IPS-18a (cell line): ENCODE measurements at regions not wholly inside any gene's neighbourhood (a gene's known extent, or its start where the extent isn't known, plus 50 kb on each side); places are given as distances from the start of the nearest gene placed in this dataset.
"Not testable (repeated sequence)": the region's sequence is repeated elsewhere in the genome, so short reads cannot be mapped to it uniquely, and the experiment has no call there.

Experiments
- H3K27ac ChIP-seq: one replicate; pipeline ENCODE4 v1.5.1; 2013; ENCODE audit warnings: low read length
- H3K27me3 ChIP-seq: one replicate; pipeline ENCODE4 v1.6.1; 2013; ENCODE audit warnings: mild to moderate bottlenecking, low read length; ENCODE audit not compliant: control insufficient read depth, insufficient read depth
- H3K36me3 ChIP-seq: one replicate; pipeline ENCODE4 v1.6.1; 2013; ENCODE audit warnings: low read depth, low read length; ENCODE audit not compliant: control insufficient read depth
- H3K4me1 ChIP-seq: one replicate; pipeline ENCODE4 v1.6.1; 2013; ENCODE audit warnings: low read depth, low read length; ENCODE audit not compliant: control insufficient read depth
- H3K4me3 ChIP-seq: one replicate; pipeline ENCODE4 v1.5.1; 2013; ENCODE audit warnings: low read length
- H3K9ac ChIP-seq: one replicate; pipeline ENCODE4 v1.6.1; 2013; ENCODE audit warnings: mild to moderate bottlenecking, low read length, moderate library complexity
- H3K9me3 ChIP-seq: one replicate; pipeline ENCODE4 v1.6.1; 2013; ENCODE audit warnings: low read depth, low read length; ENCODE audit not compliant: control insufficient read depth

- Histone ChIP-seq H3K27ac (no peak overlapping the region), H3K4me1 (no peaks in the 10 kb centered on the region), H3K4me3 (no peak overlapping the region), H3K9me3 (no peaks in the 10 kb centered on the region), H3K9ac (no peak overlapping the region), H3K27me3 (no peaks in the 10 kb centered on the region), H3K36me3 (no peaks in the 10 kb centered on the region)
Observed at GRCh38 chr11:37881741-37882140, 1283.7 kb upstream of the RAG2 start.

GRCh38 chr11:37861671-37862070 lies 1263.6 kb upstream of the RAG2 start:
- H3K27ac ChIP-seq, result no peak overlapping the region
- no peaks in the 10 kb centered on the region for H3K4me1 ChIP-seq
- no peak overlapping the region for H3K9ac ChIP-seq
- H3K36me3 ChIP-seq, result no peaks in the 10 kb centered on the region
- no peaks in the 10 kb centered on the region for H3K27me3 ChIP-seq
- H3K9me3 ChIP-seq, result no peaks in the 10 kb centered on the region
- H3K4me3 ChIP-seq, result no peak overlapping the region

- not testable (repeated sequence) for H3K4me3 ChIP-seq, H3K36me3 ChIP-seq, H3K4me1 ChIP-seq, H3K9ac ChIP-seq, H3K27ac ChIP-seq, H3K9me3 ChIP-seq, H3K27me3 ChIP-seq
Observed at GRCh38 chr11:37858806-37859537, 1260.9 kb upstream of the RAG2 start.

- Histone ChIP-seq H3K9me3 (peaks cover 3% of the 10 kb centered on the region), H3K4me3 (no peak overlapping the region), H3K36me3 (no peaks in the 10 kb centered on the region), H3K9ac (no peak overlapping the region), H3K4me1 (no peaks in the 10 kb centered on the region), H3K27me3 (no peaks in the 10 kb centered on the region), H3K27ac (no peak overlapping the region)
Observed at GRCh38 chr11:37858398-37858797, 1260.4 kb upstream of the RAG2 start.

- Histone ChIP-seq H3K27me3 (no peaks in the 10 kb centered on the region), H3K9ac (no peak overlapping the region), H3K27ac (no peak overlapping the region), H3K4me1 (no peaks in the 10 kb centered on the region), H3K4me3 (no peak overlapping the region), H3K36me3 (no peaks in the 10 kb centered on the region), H3K9me3 (peaks cover 3% of the 10 kb centered on the region)
Observed at GRCh38 chr11:37857726-37858125, 1259.7 kb upstream of the RAG2 start.

- H3K4me3 ChIP-seq, result no peak overlapping the region
- H3K9ac ChIP-seq, result no peak overlapping the region
- H3K4me1 ChIP-seq, result no peaks in the 10 kb centered on the region
- peaks cover 2% of the 10 kb centered on the region for H3K9me3 ChIP-seq
- H3K27me3 ChIP-seq, result no peaks in the 10 kb centered on the region
- H3K36me3 ChIP-seq, result no peaks in the 10 kb centered on the region
- H3K27ac ChIP-seq, result no peak overlapping the region
Observed at GRCh38 chr11:37849706-37850105, 1251.7 kb upstream of the RAG2 start.

GRCh38 chr11:37843603-37844002 lies 1245.6 kb upstream of the RAG2 start:
- no peak overlapping the region for H3K4me3 ChIP-seq
- no peak overlapping the region for H3K27ac ChIP-seq
- H3K4me1 ChIP-seq, result no peaks in the 10 kb centered on the region
- no peaks in the 10 kb centered on the region for H3K36me3 ChIP-seq
- H3K9me3 ChIP-seq, result no peaks in the 10 kb centered on the region
- no peaks in the 10 kb centered on the region for H3K27me3 ChIP-seq
- no peak overlapping the region for H3K9ac ChIP-seq

GRCh38 chr11:37841016-37841415 lies 1243.0 kb upstream of the RAG2 start:
- Histone ChIP-seq H3K36me3 (no peaks in the 10 kb centered on the region), H3K9ac (no peak overlapping the region), H3K9me3 (no peaks in the 10 kb centered on the region), H3K27me3 (no peaks in the 10 kb centered on the region), H3K27ac (no peak overlapping the region), H3K4me3 (no peak overlapping the region), H3K4me1 (no peaks in the 10 kb centered on the region)

GRCh38 chr11:37840345-37840744 lies 1242.3 kb upstream of the RAG2 start:
- H3K36me3 ChIP-seq, H3K9me3 ChIP-seq, H3K27ac ChIP-seq, H3K27me3 ChIP-seq, H3K4me1 ChIP-seq, H3K9ac ChIP-seq, H3K4me3 ChIP-seq: not testable (repeated sequence)

- no peak overlapping the region for H3K9ac ChIP-seq
- H3K4me1 ChIP-seq, result no peaks in the 10 kb centered on the region
- no peak overlapping the region for H3K27ac ChIP-seq
- no peaks in the 10 kb centered on the region for H3K36me3 ChIP-seq
- H3K4me3 ChIP-seq, result no peak overlapping the region
- H3K9me3 ChIP-seq, result no peaks in the 10 kb centered on the region
- no peaks in the 10 kb centered on the region for H3K27me3 ChIP-seq
Observed at GRCh38 chr11:37830529-37830928, 1232.5 kb upstream of the RAG2 start.

- no peak overlapping the region for H3K27ac ChIP-seq
- no peak overlapping the region for H3K9ac ChIP-seq
- no peak overlapping the region for H3K4me3 ChIP-seq
- H3K36me3 ChIP-seq, result no peaks in the 10 kb centered on the region
- H3K4me1 ChIP-seq, result peaks cover 5% of the 10 kb centered on the region
- H3K27me3 ChIP-seq, result no peaks in the 10 kb centered on the region
- H3K9me3 ChIP-seq, result no peaks in the 10 kb centered on the region
Observed at GRCh38 chr11:37817727-37818270, 1219.8 kb upstream of the RAG2 start.

GRCh38 chr11:37812281-37812880 lies 1214.3 kb upstream of the RAG2 start:
- Histone ChIP-seq H3K9me3 (no peaks in the 10 kb centered on the region), H3K36me3 (no peaks in the 10 kb centered on the region), H3K4me1 (peaks cover 5% of the 10 kb centered on the region), H3K9ac (no peak overlapping the region), H3K27ac (no peak overlapping the region), H3K4me3 (no peak overlapping the region), H3K27me3 (no peaks in the 10 kb centered on the region)
